ENCODE measurements at regions not wholly inside any gene's neighbourhood (a gene's known extent, or its start where the extent isn't known, plus 50 kb on each side); places are given as distances from the start of the nearest gene placed in this dataset.

GRCh38 chr2:13462464-13462863, 745.7 kb downstream of the TRIB2 start:
- H3K4me3 ChIP-seq, result no peak overlapping the region
- no peaks in the 10 kb centered on the region for H3K36me3 ChIP-seq
- 71% methylated on average over 1 of the region's 1 CpG for WGBS
- no peaks in the 10 kb centered on the region for H3K4me1 ChIP-seq
- no peak for DNase-seq (ENCODE audit: extremely low spot score)
- H3K27ac ChIP-seq (replicated peaks in 1 of 4), result no peak overlapping the region
- intact Hi-C loops (cut with DNase I), result no loop called here
- TF ChIP-seq POLR2A (IDR thresholded peaks at IDR 0.05; ENCODE audit: low read depth), result no peak
- TF ChIP-seq POLR2AphosphoS5 (IDR thresholded peaks at IDR 0.05), result no peak
- no peak for TF ChIP-seq EP300 (IDR thresholded peaks at IDR 0.05)
- TF ChIP-seq, protein P1, sequence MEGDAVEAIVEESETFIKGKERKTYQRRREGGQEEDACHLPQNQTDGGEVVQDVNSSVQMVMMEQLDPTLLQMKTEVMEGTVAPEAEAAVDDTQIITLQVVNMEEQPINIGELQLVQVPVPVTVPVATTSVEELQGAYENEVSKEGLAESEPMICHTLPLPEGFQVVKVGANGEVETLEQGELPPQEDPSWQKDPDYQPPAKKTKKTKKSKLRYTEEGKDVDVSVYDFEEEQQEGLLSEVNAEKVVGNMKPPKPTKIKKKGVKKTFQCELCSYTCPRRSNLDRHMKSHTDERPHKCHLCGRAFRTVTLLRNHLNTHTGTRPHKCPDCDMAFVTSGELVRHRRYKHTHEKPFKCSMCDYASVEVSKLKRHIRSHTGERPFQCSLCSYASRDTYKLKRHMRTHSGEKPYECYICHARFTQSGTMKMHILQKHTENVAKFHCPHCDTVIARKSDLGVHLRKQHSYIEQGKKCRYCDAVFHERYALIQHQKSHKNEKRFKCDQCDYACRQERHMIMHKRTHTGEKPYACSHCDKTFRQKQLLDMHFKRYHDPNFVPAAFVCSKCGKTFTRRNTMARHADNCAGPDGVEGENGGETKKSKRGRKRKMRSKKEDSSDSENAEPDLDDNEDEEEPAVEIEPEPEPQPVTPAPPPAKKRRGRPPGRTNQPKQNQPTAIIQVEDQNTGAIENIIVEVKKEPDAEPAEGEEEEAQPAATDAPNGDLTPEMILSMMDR (IDR thresholded peaks at IDR 0.05), result no peak
- no peaks in the 10 kb centered on the region for H3K27me3 ChIP-seq
- H3K9me3 ChIP-seq, result no peaks in the 10 kb centered on the region

- no peak overlapping the region for H3K4me3 ChIP-seq
- no peak overlapping the region for H3K27ac ChIP-seq (replicated peaks in 1 of 4)
- no peaks in the 10 kb centered on the region for H3K9me3 ChIP-seq
- WGBS, result 43% methylated on average over 2 of the region's 2 CpGs
- no peaks in the 10 kb centered on the region for H3K36me3 ChIP-seq
- no peak for DNase-seq (ENCODE audit: extremely low spot score)
- no peaks in the 10 kb centered on the region for H3K4me1 ChIP-seq
- TF ChIP-seq EP300 (IDR thresholded peaks at IDR 0.05) (no peak), POLR2AphosphoS5 (IDR thresholded peaks at IDR 0.05) (no peak), POLR2A (IDR thresholded peaks at IDR 0.05; ENCODE audit: low read depth) (no peak)
- TF ChIP-seq, protein P1 (IDR thresholded peaks at IDR 0.05), result no peak
- H3K27me3 ChIP-seq, result no peaks in the 10 kb centered on the region
- intact Hi-C loops (cut with DNase I), result no loop called here
Measured at GRCh38 chr2:13466076-13466475, 749.3 kb downstream of the TRIB2 start.

GRCh38 chr2:13474538-13474937, 757.8 kb downstream of the TRIB2 start:
- intact Hi-C loops (cut with DNase I), result no loop called here
- Histone ChIP-seq H3K36me3 (no peaks in the 10 kb centered on the region), H3K4me3 (no peak overlapping the region), H3K27me3 (no peaks in the 10 kb centered on the region), H3K4me1 (no peaks in the 10 kb centered on the region), H3K27ac (replicated peaks in 1 of 4) (no peak overlapping the region), H3K9me3 (no peaks in the 10 kb centered on the region)
- no peak for DNase-seq (ENCODE audit: extremely low spot score)
- WGBS, result 87% methylated on average over 4 of the region's 4 CpGs
- TF ChIP-seq EP300 (IDR thresholded peaks at IDR 0.05) (no peak), POLR2A (IDR thresholded peaks at IDR 0.05; ENCODE audit: low read depth) (no peak), POLR2AphosphoS5 (IDR thresholded peaks at IDR 0.05) (no peak)
- TF ChIP-seq, protein P1 (IDR thresholded peaks at IDR 0.05), result no peak

DNA sequence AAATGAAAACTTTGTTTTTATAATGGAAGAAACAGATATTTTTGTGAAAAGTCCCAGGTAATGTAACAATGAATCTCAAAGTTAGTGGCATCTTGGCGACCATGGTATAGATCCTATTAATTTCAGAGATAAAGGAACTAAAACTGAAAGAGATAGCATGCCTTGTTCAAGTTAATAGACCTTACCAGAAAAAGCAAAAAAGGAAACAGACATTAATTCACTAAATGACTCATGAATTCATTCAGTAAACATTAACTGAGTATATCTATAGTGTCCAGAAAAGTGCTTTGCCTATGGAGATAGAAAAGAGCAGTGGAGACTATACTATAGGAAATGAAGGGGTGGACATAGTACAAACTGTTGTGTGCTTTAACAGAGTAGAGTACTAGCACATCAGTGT, 763.3 kb downstream of the TRIB2 start:
- no peaks in the 10 kb centered on the region for H3K4me1 ChIP-seq
- WGBS, result 53% methylated on average over 1 of the region's 1 CpG
- TF ChIP-seq, protein P1 (IDR thresholded peaks at IDR 0.05), result no peak
- TF ChIP-seq POLR2A (IDR thresholded peaks at IDR 0.05; ENCODE audit: low read depth) (no peak), EP300 (IDR thresholded peaks at IDR 0.05) (no peak), POLR2AphosphoS5 (IDR thresholded peaks at IDR 0.05) (no peak)
- H3K36me3 ChIP-seq, result no peaks in the 10 kb centered on the region
- no peak overlapping the region for H3K4me3 ChIP-seq
- intact Hi-C loops (cut with DNase I), result no loop called here
- DNase-seq (ENCODE audit: extremely low spot score), result no peak
- no peak overlapping the region for H3K27ac ChIP-seq (replicated peaks in 1 of 4)
- no peaks in the 10 kb centered on the region for H3K27me3 ChIP-seq
- no peaks in the 10 kb centered on the region for H3K9me3 ChIP-seq

GRCh38 chr2:13481201-13481600, 764.5 kb downstream of the TRIB2 start:
- WGBS, result 80% methylated on average over 5 of the region's 6 CpGs

More at GRCh38 chr2:13481201-13481600, 764.5 kb downstream of the TRIB2 start:
- no peak overlapping the region for H3K27ac ChIP-seq (replicated peaks in 1 of 4)
- H3K4me3 ChIP-seq, result no peak overlapping the region
- intact Hi-C loops (cut with DNase I), result no loop called here
- H3K4me1 ChIP-seq, result no peaks in the 10 kb centered on the region
- no peaks in the 10 kb centered on the region for H3K36me3 ChIP-seq
- H3K27me3 ChIP-seq, result no peaks in the 10 kb centered on the region
- DNase-seq (ENCODE audit: extremely low spot score), result no peak
- no peaks in the 10 kb centered on the region for H3K9me3 ChIP-seq
- TF ChIP-seq POLR2A (IDR thresholded peaks at IDR 0.05; ENCODE audit: low read depth) (no peak), POLR2AphosphoS5 (IDR thresholded peaks at IDR 0.05) (no peak), EP300 (IDR thresholded peaks at IDR 0.05) (no peak)
- TF ChIP-seq, protein P1 (IDR thresholded peaks at IDR 0.05), result no peak
